GM12875 (cell line): ENCODE measurements at regions not wholly inside any gene's neighbourhood (a gene's known extent, or its start where the extent isn't known, plus 50 kb on each side); places are given as distances from the start of the nearest gene placed in this dataset.

Experiments
- H3K4me3 ChIP-seq: one replicate; pipeline ENCODE4 v1.5.1; 2011; ENCODE audit warnings: low read depth, low read length, control low read depth
- CTCF ChIP-seq: IDR thresholded peaks from 2 replicates; pipeline ENCODE4 v1.5.1; 2011; ENCODE audit warnings: low read depth, mild to moderate bottlenecking, control low read depth, inconsistent platforms, low read length, moderate library complexity, borderline replicate concordance; ENCODE audit not compliant: insufficient read depth

GRCh38 chr10:44306147-44306710 lies 78.7 kb downstream of the CXCL12 start:
- TF ChIP-seq CTCF: no peak
- no peak overlapping the region for H3K4me3 ChIP-seq

DNA sequence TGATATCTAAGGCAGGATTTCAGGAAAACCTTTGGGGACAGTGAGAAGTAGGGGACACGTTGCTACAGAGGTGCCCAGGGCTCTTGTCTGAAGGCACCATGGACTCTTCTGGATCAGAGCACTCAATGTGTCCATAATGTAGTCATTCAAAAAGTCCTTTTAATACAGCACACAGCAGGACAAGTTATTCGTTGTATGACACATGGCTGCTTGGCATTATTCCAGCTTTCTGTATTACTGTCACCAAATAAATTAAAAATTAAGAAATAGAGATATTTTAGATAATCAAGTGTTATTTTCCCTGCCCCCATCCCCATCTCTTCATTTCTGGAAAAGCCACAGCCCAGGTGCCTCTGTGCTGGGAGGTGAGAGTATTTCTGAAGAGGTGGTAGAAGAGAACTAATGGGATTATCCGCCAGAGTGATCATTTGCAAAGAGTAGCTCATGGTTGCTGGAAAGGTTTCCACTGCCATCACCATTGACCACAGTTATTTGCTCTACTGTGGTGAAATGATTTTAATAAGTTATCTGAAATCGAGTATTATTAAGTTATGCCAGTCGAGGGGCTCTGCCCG lies 83.0 kb downstream of the CXCL12 start:
- H3K4me3 ChIP-seq: no peak overlapping the region
- TF ChIP-seq CTCF: no peak

GRCh38 chr10:44300666-44301649 lies 83.9 kb downstream of the CXCL12 start:
- H3K4me3 ChIP-seq: no peak overlapping the region
- TF ChIP-seq CTCF: no peak

DNA sequence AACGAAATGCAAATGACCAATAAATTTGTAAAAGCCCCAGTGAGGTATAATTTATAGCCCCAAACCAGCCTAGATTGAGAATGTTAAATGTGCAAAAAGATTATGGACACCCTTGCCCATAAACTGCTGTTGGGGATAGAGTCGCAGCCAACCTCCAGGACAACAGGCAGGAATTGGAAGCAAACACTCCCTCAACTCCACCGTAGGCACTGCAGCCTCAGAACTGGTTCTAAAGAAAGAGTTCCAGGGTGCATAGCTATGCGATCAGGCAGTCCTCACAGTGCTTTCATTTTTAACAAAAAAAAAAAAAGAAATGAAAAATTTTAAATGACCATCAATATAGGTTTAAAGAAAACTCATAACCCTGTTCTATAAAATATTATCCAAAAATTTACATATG lies 86.2 kb downstream of the CXCL12 start:
- TF ChIP-seq CTCF: no peak
- no peak overlapping the region for H3K4me3 ChIP-seq

DNA sequence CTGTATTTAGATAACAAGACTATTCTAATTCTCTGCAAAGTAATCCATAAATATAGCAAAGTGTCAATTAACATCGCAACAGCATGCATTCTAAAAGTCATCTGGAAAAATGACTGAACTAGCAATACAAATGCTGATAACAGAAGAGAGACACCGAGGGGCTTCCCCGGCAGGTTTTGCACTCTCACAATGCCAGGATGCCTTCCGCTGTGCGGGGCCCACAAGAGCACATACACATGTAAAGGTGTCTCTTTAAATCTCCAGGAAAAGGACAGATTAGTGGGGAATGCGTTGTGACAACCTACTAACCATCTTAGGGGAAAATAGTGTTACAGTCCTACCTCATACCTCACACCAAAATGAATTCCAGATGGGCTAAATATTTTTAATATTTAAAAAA lies 86.9 kb downstream of the CXCL12 start:
- TF ChIP-seq CTCF: no peak
- H3K4me3 ChIP-seq: no peak overlapping the region

GRCh38 chr10:44295644-44296241 lies 89.2 kb downstream of the CXCL12 start:
- TF ChIP-seq CTCF: no peak
- H3K4me3 ChIP-seq: no peak overlapping the region
